GM21529 (cell line): ENCODE measurements at regions not wholly inside any gene's neighbourhood (a gene's known extent, or its start where the extent isn't known, plus 50 kb on each side); places are given as distances from the start of the nearest gene placed in this dataset.
A peak's percentile ranks its signal among the peaks of the same experiment; 100 is the strongest.

Source experiments
- ATAC-seq: cut with Tn5 transposase; IDR thresholded peaks from one replicate; pipeline ENCODE4 v1.9.1; 2021; ENCODE audit not compliant: unreplicated experiment

GRCh38 chr5:136425921-136426320 is 60.6 kb upstream of the TRPC7 start:
- ATAC-seq, result no peak

GRCh38 chr5:136424835-136425584 is 59.7 kb upstream of the TRPC7 start:
- ATAC-seq, result peak; percentile 94

GRCh38 chr5:136423944-136424606 is 58.7 kb upstream of the TRPC7 start:
- no peak for ATAC-seq

- ATAC-seq, result no peak
These were observed 55.0 kb upstream of the TRPC7 start for GRCh38 chr5:136420168-136420898.

- no peak for ATAC-seq
These were observed 53.0 kb upstream of the TRPC7 start for GRCh38 chr5:136418301-136418700.
